ENCODE measurements at regions not wholly inside any gene's neighbourhood (a gene's known extent, or its start where the extent isn't known, plus 50 kb on each side); places are given as distances from the start of the nearest gene placed in this dataset.
"Not testable (repeated sequence)": the region's sequence is repeated elsewhere in the genome, so short reads cannot be mapped to it uniquely, and the experiment has no call there.

GRCh38 chr7:149635561-149636329 is 137.6 kb downstream of the ZNF467 start:
- TF ChIP-seq CTCF (IDR thresholded peaks at IDR 0.05; ENCODE audit: low read length, missing control alignments) = no peak
- H3K4me3 ChIP-seq (replicated peaks; ENCODE audit: low read depth, low read length) = no peak overlapping the region
- DNase-seq (ENCODE audit: low read depth) = no peak

- H3K4me3 ChIP-seq (replicated peaks; ENCODE audit: low read depth, low read length) = no peak overlapping the region
- TF ChIP-seq CTCF (IDR thresholded peaks at IDR 0.05; ENCODE audit: low read length, missing control alignments) = no peak
- DNase-seq (ENCODE audit: low read depth) = no peak
Measured at GRCh38 chr7:149633976-149634945, 136.7 kb upstream of the ZNF746 start.

- not testable (repeated sequence) for DNase-seq (ENCODE audit: low read depth); H3K4me3 ChIP-seq (replicated peaks; ENCODE audit: low read depth, low read length)
Measured at GRCh38 chr7:149628361-149629149, 130.9 kb upstream of the ZNF746 start.

- TF ChIP-seq CTCF (IDR thresholded peaks at IDR 0.05; ENCODE audit: low read length, missing control alignments) = no peak
- no peak for DNase-seq (ENCODE audit: low read depth)
- H3K4me3 ChIP-seq (replicated peaks; ENCODE audit: low read depth, low read length) = no peak overlapping the region
Measured at GRCh38 chr7:149627911-149628310, 130.3 kb upstream of the ZNF746 start.

- no peak for DNase-seq (ENCODE audit: low read depth)
- no peak overlapping the region for H3K4me3 ChIP-seq (replicated peaks; ENCODE audit: low read depth, low read length)
- TF ChIP-seq CTCF (IDR thresholded peaks at IDR 0.05; ENCODE audit: low read length, missing control alignments) = no peak
Measured at GRCh38 chr7:149626972-149627371, 129.4 kb upstream of the ZNF746 start.

- H3K4me3 ChIP-seq (replicated peaks; ENCODE audit: low read depth, low read length) = no peak overlapping the region
- no peak for TF ChIP-seq CTCF (IDR thresholded peaks at IDR 0.05; ENCODE audit: low read length, missing control alignments)
- no peak for DNase-seq (ENCODE audit: low read depth)
Measured at GRCh38 chr7:149625947-149626392, 128.4 kb upstream of the ZNF746 start.

All from fibroblast of pulmonary artery (primary cell).